MCF 10A (cell line): ENCODE measurements at regions not wholly inside any gene's neighbourhood (a gene's known extent, or its start where the extent isn't known, plus 50 kb on each side); places are given as distances from the start of the nearest gene placed in this dataset.
"Not testable (repeated sequence)": the region's sequence is repeated elsewhere in the genome, so short reads cannot be mapped to it uniquely, and the experiment has no call there.

ENCODE experiments used
- BruUV-seq: library from RNA; stranded (reverse); fragments of 400-500 nt; replicated peaks from 2 replicates; lab custom pipeline; 2021; lab: Mats Ljungman, UMichigan
- CTCF ChIA-PET: fragments of 300-600 bp; sonication (Branson Sonifier 250); formaldehyde crosslinking; extraction: SDS; loops from one replicate; lab custom pipeline; 2021; ENCODE audit warnings: antibody characterized with exemption, inconsistent platforms; lab: Yijun Ruan, JAX
- POLR2A ChIA-PET: fragments of 300-600, 350-650 bp; sonication (Branson Sonifier 250); formaldehyde crosslinking; extraction: SDS; loops from one replicate; lab custom pipeline; 2020; ENCODE audit warnings: antibody characterized with exemption, inconsistent platforms; lab: Yijun Ruan, JAX
- DNase-seq: peaks from one replicate; pipeline ENCODE4 v3.0.0-alpha.2; 2018; ENCODE audit not compliant: unreplicated experiment
- H3K27ac Mint-ChIP-seq: one replicate; pipeline ENCODE4 v1.8.0; 2022; ENCODE audit warnings: mild to moderate bottlenecking, low read depth, mixed read lengths; ENCODE audit not compliant: unreplicated experiment
- H3K27me3 Mint-ChIP-seq: one replicate; pipeline ENCODE4 v1.8.0; 2022; ENCODE audit warnings: mixed read lengths; ENCODE audit not compliant: insufficient read depth, unreplicated experiment
- H3K36me3 Mint-ChIP-seq: one replicate; pipeline ENCODE4 v1.8.0; 2022; ENCODE audit warnings: mild to moderate bottlenecking, moderate library complexity, mixed read lengths; ENCODE audit not compliant: insufficient read depth, unreplicated experiment
- H3K4me1 Mint-ChIP-seq: one replicate; pipeline ENCODE4 v1.8.0; 2022; ENCODE audit warnings: mixed read lengths; ENCODE audit not compliant: insufficient read depth, unreplicated experiment
- H3K4me3 Mint-ChIP-seq: one replicate; pipeline ENCODE4 v1.8.0; 2022; ENCODE audit warnings: mild to moderate bottlenecking, moderate library complexity, mixed read lengths; ENCODE audit not compliant: unreplicated experiment
- H3K9me3 Mint-ChIP-seq: one replicate; pipeline ENCODE4 v1.8.0; 2022; ENCODE audit warnings: mixed read lengths; ENCODE audit not compliant: unreplicated experiment
- CTCF ChIP-seq: fragments of 200-600 bp; IDR thresholded peaks from one replicate; pipeline ENCODE4 v1.8.0; 2022; ENCODE audit warnings: antibody characterized with exemption, mild to moderate bottlenecking; ENCODE audit not compliant: unreplicated experiment
- intact Hi-C: fragments of 100-400 bp; cut with micrococcal nuclease; formaldehyde crosslinking; loops from 2 replicates; pipeline ENCODE4 v1.14.1; 2022

GRCh38 chr10:6689036-6689435 lies 109.0 kb upstream of the PRKCQ start:
- peak; percentile 76 for DNase-seq
- BruUV-seq: no TSS peak
- Mint-ChIP-seq H3K36me3 (no peaks in the 10 kb centered on the region), H3K27ac (peak overlapping the region; percentile 64), H3K9me3 (no peaks in the 10 kb centered on the region), H3K4me1 (peaks cover 21% of the 10 kb centered on the region), H3K27me3 (no peaks in the 10 kb centered on the region), H3K4me3 (no peak overlapping the region)
- POLR2A ChIA-PET: interaction anchor here (0.6 to 1.3 kb wide), 6 partner anchors 8 to 427 kb away, joined by 3 to 4 read pairs (median 3); no protein-coding TSS in a partner anchor
- CTCF ChIA-PET: interaction anchor here (0.7 to 1.7 kb wide), 7 partner anchors 10 to 728 kb away, joined by 3 to 5 read pairs (median 3); no protein-coding TSS in a partner anchor
- intact Hi-C loops: no loop called here
- no peak for TF ChIP-seq CTCF

- ChIA-PET POLR2A (interaction anchor here (1.6 kb wide), 1 partner anchor 40 kb away, joined by 3 read pairs; no protein-coding TSS in a partner anchor), CTCF (interaction anchor here (0.6 to 1.0 kb wide), 2 partner anchors 12 to 272 kb away, joined by 3 to 5 read pairs; no protein-coding TSS in a partner anchor)
- H3K27ac Mint-ChIP-seq: no peak overlapping the region
- intact Hi-C loops: no loop called here
- H3K4me1 Mint-ChIP-seq: no peaks in the 10 kb centered on the region
- BruUV-seq: no TSS peak
- H3K36me3 Mint-ChIP-seq: no peaks in the 10 kb centered on the region
- H3K9me3 Mint-ChIP-seq: no peaks in the 10 kb centered on the region
- H3K4me3 Mint-ChIP-seq: no peak overlapping the region
- no peak for TF ChIP-seq CTCF
- DNase-seq: no peak
- H3K27me3 Mint-ChIP-seq: no peaks in the 10 kb centered on the region
These were observed 100.7 kb upstream of the PRKCQ start for GRCh38 chr10:6680735-6681134.

GRCh38 chr10:6678956-6679355 lies 98.9 kb upstream of the PRKCQ start:
- BruUV-seq: no TSS peak
- ChIA-PET POLR2A (interaction anchor here (0.6 kb wide), 1 partner anchor 42 kb away, joined by 3 read pairs; no protein-coding TSS in a partner anchor), CTCF (interaction anchor here (0.5 to 1.7 kb wide), 9 partner anchors 8 to 1042 kb away, joined by 3 to 11 read pairs (median 3); no protein-coding TSS in a partner anchor)
- no peak overlapping the region for H3K4me3 Mint-ChIP-seq
- H3K27ac Mint-ChIP-seq: no peak overlapping the region
- TF ChIP-seq CTCF: no peak
- intact Hi-C loops: no loop called here
- peaks cover 8% of the 10 kb centered on the region for H3K4me1 Mint-ChIP-seq
- H3K36me3 Mint-ChIP-seq: no peaks in the 10 kb centered on the region
- H3K27me3 Mint-ChIP-seq: no peaks in the 10 kb centered on the region
- DNase-seq: no peak
- H3K9me3 Mint-ChIP-seq: no peaks in the 10 kb centered on the region

GRCh38 chr10:6678211-6678803 lies 98.2 kb upstream of the PRKCQ start:
- no peak overlapping the region for H3K27ac Mint-ChIP-seq
- H3K27me3 Mint-ChIP-seq: no peaks in the 10 kb centered on the region
- no peaks in the 10 kb centered on the region for H3K9me3 Mint-ChIP-seq
- ChIA-PET CTCF (interaction anchor here (0.5 to 1.7 kb wide), 5 partner anchors 8 to 705 kb away, joined by 3 to 5 read pairs (median 4); no protein-coding TSS in a partner anchor), POLR2A (interaction anchor here (0.6 kb wide), 1 partner anchor 43 kb away, joined by 3 read pairs; no protein-coding TSS in a partner anchor)
- peaks cover 9% of the 10 kb centered on the region for H3K4me1 Mint-ChIP-seq
- no TSS peak for BruUV-seq
- peak; percentile 52 for DNase-seq
- no peak overlapping the region for H3K4me3 Mint-ChIP-seq
- intact Hi-C loops: no loop called here
- no peaks in the 10 kb centered on the region for H3K36me3 Mint-ChIP-seq
- peak; percentile 31 for TF ChIP-seq CTCF

- DNase-seq, H3K4me3 Mint-ChIP-seq, intact Hi-C loops, BruUV-seq, H3K9me3 Mint-ChIP-seq, H3K27me3 Mint-ChIP-seq, H3K36me3 Mint-ChIP-seq, H3K27ac Mint-ChIP-seq, H3K4me1 Mint-ChIP-seq: not testable (repeated sequence)
- ChIA-PET CTCF (interaction anchor here (0.6 kb wide), 1 partner anchor 241 kb away, joined by 3 read pairs; no protein-coding TSS in a partner anchor), POLR2A (interaction anchor here (1.4 kb wide), 1 partner anchor 12 kb away, joined by 3 read pairs; no protein-coding TSS in a partner anchor)
These were observed 97.1 kb upstream of the PRKCQ start for GRCh38 chr10:6677129-6677528.
